ENCODE measurements at regions not wholly inside any gene's neighbourhood (a gene's known extent, or its start where the extent isn't known, plus 50 kb on each side); places are given as distances from the start of the nearest gene placed in this dataset.

DNA sequence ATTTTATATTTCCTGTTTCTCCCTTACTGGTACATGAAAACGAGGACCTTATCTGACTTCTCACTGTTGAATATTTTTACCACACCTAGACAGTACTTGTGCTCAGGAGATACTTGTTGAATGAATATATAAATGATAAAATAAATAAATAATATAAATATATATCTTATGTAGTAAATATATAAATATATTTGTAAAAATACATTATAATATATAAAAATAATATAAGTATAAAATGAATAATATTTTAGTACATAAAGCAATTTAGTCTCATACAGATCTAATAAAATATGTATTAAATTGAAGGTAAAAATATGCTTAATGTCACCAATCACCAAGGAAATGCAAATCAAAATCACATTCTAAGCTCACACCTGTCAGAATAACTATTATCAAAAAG is 360.6 kb downstream of the EFNA5 start:
- DNase-seq (ENCODE audit: unreplicated experiment), result no peak
- no peaks in the 10 kb centered on the region for H3K27me3 Mint-ChIP-seq (ENCODE audit: insufficient read depth, unreplicated experiment)
- BruUV-seq (replicated peaks), result no TSS peak
- no peak overlapping the region for H3K27ac Mint-ChIP-seq (ENCODE audit: low read depth, unreplicated experiment)
- H3K4me1 Mint-ChIP-seq (ENCODE audit: insufficient read depth, unreplicated experiment), result no peaks in the 10 kb centered on the region
- intact Hi-C loops (cut with micrococcal nuclease), result no loop called here
- ChIA-PET CTCF (no interaction called here), POLR2A (no interaction called here)
- H3K9me3 Mint-ChIP-seq (ENCODE audit: unreplicated experiment), result no peaks in the 10 kb centered on the region
- H3K36me3 Mint-ChIP-seq (ENCODE audit: insufficient read depth, unreplicated experiment), result no peaks in the 10 kb centered on the region
- TF ChIP-seq, protein P1, sequence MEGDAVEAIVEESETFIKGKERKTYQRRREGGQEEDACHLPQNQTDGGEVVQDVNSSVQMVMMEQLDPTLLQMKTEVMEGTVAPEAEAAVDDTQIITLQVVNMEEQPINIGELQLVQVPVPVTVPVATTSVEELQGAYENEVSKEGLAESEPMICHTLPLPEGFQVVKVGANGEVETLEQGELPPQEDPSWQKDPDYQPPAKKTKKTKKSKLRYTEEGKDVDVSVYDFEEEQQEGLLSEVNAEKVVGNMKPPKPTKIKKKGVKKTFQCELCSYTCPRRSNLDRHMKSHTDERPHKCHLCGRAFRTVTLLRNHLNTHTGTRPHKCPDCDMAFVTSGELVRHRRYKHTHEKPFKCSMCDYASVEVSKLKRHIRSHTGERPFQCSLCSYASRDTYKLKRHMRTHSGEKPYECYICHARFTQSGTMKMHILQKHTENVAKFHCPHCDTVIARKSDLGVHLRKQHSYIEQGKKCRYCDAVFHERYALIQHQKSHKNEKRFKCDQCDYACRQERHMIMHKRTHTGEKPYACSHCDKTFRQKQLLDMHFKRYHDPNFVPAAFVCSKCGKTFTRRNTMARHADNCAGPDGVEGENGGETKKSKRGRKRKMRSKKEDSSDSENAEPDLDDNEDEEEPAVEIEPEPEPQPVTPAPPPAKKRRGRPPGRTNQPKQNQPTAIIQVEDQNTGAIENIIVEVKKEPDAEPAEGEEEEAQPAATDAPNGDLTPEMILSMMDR (IDR thresholded peaks at IDR 0.05; ENCODE audit: unreplicated experiment), result no peak
- no peak overlapping the region for H3K4me3 Mint-ChIP-seq (ENCODE audit: unreplicated experiment)

DNA sequence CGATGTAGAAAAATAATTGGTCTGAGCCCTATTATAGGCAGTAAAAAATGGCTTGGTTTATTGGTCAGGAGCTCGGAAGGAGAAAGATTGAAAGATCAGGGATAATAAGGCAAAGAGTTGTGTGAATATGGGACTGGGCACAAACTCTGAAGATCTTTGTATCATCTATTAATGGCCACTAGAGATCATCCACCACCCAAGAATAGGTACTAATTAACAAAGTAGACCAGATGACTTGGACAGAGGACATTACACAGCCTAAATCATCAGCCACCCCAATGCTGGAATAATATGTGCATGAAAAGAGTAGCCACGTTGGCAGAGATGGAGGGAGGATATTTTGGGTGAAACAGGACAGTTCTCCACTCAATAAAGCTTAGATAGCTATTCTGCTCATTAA is 364.1 kb downstream of the EFNA5 start:
- peak; percentile 6 for DNase-seq (ENCODE audit: unreplicated experiment)
- no peak overlapping the region for H3K27ac Mint-ChIP-seq (ENCODE audit: low read depth, unreplicated experiment)
- BruUV-seq (replicated peaks), result no TSS peak
- no peaks in the 10 kb centered on the region for H3K27me3 Mint-ChIP-seq (ENCODE audit: insufficient read depth, unreplicated experiment)
- POLR2A ChIA-PET, result interaction anchor here (0.7 to 1.1 kb wide), 2 partner anchors 9 to 236 kb away, joined by 3 read pairs; no protein-coding TSS in a partner anchor
- H3K4me3 Mint-ChIP-seq (ENCODE audit: unreplicated experiment), result no peak overlapping the region
- H3K4me1 Mint-ChIP-seq (ENCODE audit: insufficient read depth, unreplicated experiment), result no peaks in the 10 kb centered on the region
- TF ChIP-seq, protein P1 (IDR thresholded peaks at IDR 0.05; ENCODE audit: unreplicated experiment), result no peak
- intact Hi-C loops (cut with micrococcal nuclease), result loop anchor here (1.0 to 5.0 kb wide), 2 partner anchors 266 to 367 kb away; no protein-coding TSS in a partner anchor
- H3K9me3 Mint-ChIP-seq (ENCODE audit: unreplicated experiment), result no peaks in the 10 kb centered on the region
- H3K36me3 Mint-ChIP-seq (ENCODE audit: insufficient read depth, unreplicated experiment), result no peaks in the 10 kb centered on the region
- CTCF ChIA-PET, result interaction anchor here (0.5 to 1.0 kb wide), 3 partner anchors 9 to 1281 kb away, joined by 3 read pairs; no protein-coding TSS in a partner anchor

DNA sequence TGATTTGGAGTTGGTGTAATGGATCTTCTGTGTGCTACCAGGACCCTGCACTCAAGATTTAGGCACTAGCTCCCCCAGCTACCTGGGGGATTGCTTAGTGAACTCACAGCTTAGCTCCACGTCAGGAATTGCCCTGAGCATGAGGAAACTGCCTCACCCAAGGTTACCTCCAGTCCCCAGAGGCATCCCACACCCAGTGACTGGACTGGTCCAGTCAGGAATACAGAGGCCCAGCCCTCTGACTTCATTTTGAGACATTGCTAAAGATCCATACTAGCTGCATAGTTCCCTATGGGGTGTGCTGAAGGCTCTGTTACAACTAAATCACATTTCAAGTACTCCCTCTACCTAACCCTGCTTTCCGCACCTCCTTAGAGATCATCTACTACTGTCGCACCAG is 364.7 kb downstream of the EFNA5 start:
- TF ChIP-seq, protein P1 (IDR thresholded peaks at IDR 0.05; ENCODE audit: unreplicated experiment), result no peak
- ChIA-PET POLR2A (interaction anchor here (0.7 to 1.1 kb wide), 2 partner anchors 9 to 237 kb away, joined by 3 read pairs; no protein-coding TSS in a partner anchor), CTCF (interaction anchor here (0.5 to 1.6 kb wide), 5 partner anchors 8 to 367 kb away, joined by 3 to 4 read pairs (median 3); no protein-coding TSS in a partner anchor)
- Mint-ChIP-seq H3K36me3 (ENCODE audit: insufficient read depth, unreplicated experiment) (no peaks in the 10 kb centered on the region), H3K27ac (ENCODE audit: low read depth, unreplicated experiment) (no peak overlapping the region), H3K27me3 (ENCODE audit: insufficient read depth, unreplicated experiment) (no peaks in the 10 kb centered on the region), H3K4me3 (ENCODE audit: unreplicated experiment) (no peak overlapping the region), H3K9me3 (ENCODE audit: unreplicated experiment) (no peaks in the 10 kb centered on the region), H3K4me1 (ENCODE audit: insufficient read depth, unreplicated experiment) (no peaks in the 10 kb centered on the region)
- no TSS peak for BruUV-seq (replicated peaks)
- DNase-seq (ENCODE audit: unreplicated experiment), result no peak
- intact Hi-C loops (cut with micrococcal nuclease), result loop anchor here (1.0 to 5.0 kb wide), 2 partner anchors 266 to 367 kb away; no protein-coding TSS in a partner anchor

DNA sequence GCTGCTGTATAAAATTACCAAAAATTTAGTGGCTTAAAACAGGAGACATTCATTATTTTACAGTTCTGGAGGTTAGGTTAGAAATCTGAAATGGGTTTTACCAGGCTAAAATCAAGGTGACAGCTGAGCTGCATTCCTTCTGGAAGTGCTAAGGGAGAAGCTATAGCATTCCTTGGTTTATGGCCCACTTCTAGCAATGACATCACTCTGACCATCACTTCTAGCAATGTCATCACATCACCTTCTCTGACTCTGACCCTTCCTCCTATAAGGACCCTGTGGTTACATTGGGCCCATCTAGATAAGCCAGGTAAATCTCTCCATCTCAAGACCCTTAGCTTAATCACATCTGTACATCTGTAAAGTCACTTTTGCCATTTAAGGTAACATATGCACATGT is 366.1 kb downstream of the EFNA5 start:
- Mint-ChIP-seq H3K9me3 (ENCODE audit: unreplicated experiment) (no peaks in the 10 kb centered on the region), H3K27me3 (ENCODE audit: insufficient read depth, unreplicated experiment) (no peaks in the 10 kb centered on the region), H3K4me1 (ENCODE audit: insufficient read depth, unreplicated experiment) (no peaks in the 10 kb centered on the region), H3K36me3 (ENCODE audit: insufficient read depth, unreplicated experiment) (no peaks in the 10 kb centered on the region), H3K4me3 (ENCODE audit: unreplicated experiment) (no peak overlapping the region), H3K27ac (ENCODE audit: low read depth, unreplicated experiment) (no peak overlapping the region)
- no peak for DNase-seq (ENCODE audit: unreplicated experiment)
- POLR2A ChIA-PET, result no interaction called here
- CTCF ChIA-PET, result interaction anchor here (1.6 kb wide), 1 partner anchor 10 kb away, joined by 4 read pairs; no protein-coding TSS in a partner anchor
- intact Hi-C loops (cut with micrococcal nuclease), result loop anchor here (5.0 kb wide), 1 partner anchor 268 kb away; no protein-coding TSS in a partner anchor
- no TSS peak for BruUV-seq (replicated peaks)
- TF ChIP-seq, protein P1 (IDR thresholded peaks at IDR 0.05; ENCODE audit: unreplicated experiment), result no peak

All from MCF 10A (cell line).